GM21825 (cell line): ENCODE measurements at regions not wholly inside any gene's neighbourhood (a gene's known extent, or its start where the extent isn't known, plus 50 kb on each side); places are given as distances from the start of the nearest gene placed in this dataset.
"Not testable (repeated sequence)": the region's sequence is repeated elsewhere in the genome, so short reads cannot be mapped to it uniquely, and the experiment has no call there.

Experiments
- ATAC-seq: cut with Tn5 transposase; IDR thresholded peaks from one replicate; pipeline ENCODE4 v1.9.1; 2021; ENCODE audit warnings: mild to moderate bottlenecking, moderate library complexity; ENCODE audit not compliant: unreplicated experiment

DNA sequence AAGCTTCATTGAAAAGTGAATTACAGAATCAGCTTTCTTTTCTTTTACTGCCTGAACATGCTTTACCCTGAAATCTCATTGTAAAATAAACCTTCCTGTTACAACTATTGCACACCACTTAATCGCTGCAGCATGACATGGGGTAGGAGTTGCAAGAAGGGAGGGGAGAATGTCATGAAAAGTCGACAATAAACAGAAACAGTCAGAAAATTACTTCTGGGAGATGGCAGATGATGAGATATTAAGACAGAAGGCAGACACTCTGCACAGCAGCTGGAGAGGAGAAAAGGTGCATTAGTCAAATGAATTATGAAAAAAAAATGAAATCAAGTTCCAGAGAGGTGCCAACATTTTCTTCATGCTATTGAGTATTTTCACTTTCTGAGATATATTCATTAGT is 287.7 kb downstream of the PCDH7 start:
- ATAC-seq: no peak

DNA sequence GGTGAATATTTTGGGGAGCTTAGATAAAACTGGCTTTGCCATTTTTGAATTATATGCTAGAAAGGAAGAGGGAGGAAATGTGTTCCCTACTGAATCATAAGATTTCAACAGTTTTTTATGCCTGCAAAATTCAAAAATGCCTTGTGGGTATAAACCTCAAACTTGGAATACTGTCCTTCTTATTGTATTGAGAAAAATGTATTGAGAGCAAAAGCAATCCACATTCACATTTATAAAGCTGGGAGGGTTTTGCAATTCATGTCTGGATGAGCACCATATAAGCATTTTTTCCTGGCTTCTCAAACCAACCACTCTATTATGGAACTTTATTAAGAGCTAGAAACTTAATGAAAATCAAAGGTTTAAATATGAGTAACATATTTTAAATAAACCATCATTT is 289.8 kb downstream of the PCDH7 start:
- no peak for ATAC-seq

DNA sequence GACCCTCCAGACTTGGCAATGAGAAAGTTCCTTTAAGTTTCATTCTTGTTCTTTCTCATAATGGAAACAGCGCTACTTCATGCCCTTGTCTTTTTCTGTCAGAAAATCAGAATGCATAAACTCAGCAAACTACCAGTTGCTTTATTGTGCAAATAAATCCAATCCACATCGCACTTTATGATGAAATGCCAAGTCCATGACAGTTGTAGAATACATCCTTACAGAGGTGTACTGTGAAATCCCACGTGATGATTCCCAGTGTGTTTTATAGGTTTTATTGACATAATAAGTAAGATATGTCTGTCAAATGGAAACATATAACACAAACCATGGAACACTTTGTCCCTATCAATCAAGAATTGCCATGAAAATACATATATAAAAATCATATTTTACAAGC is 295.0 kb downstream of the PCDH7 start:
- no peak for ATAC-seq

DNA sequence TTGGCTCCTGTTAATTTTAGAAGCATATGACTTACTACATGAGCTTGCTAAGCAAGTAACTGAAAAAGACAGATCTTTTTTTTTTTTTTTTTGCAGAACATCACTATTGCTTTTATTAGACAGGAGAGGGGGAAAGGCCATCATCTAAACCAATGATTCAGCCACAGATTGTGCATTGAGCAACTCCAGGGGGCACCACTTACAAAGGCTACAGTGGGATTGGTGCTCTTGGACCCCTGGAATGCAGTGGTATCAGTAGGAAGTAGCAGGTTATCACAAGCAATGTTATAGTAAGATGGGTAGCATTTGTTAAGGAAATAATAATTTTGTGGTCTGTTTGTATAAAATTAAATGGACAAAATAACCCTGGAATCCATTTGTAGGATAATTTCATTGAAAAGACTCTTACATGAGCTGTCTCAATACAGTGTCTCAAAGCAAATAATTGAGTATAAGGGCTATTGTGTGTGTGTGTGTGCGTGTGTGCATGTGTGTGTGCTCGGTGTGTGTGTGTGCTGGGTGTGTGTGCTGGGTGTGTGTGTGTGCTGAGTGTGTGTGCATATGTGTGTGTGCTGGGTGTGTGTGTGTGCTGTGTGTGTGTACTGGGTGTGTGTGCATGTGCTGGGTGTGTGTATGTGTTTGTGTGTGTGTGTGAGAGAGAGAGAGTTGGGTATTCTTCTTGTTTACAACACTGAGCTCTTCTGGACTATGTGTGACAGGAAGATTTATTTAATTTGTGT is 296.3 kb downstream of the PCDH7 start:
- ATAC-seq: no peak

DNA sequence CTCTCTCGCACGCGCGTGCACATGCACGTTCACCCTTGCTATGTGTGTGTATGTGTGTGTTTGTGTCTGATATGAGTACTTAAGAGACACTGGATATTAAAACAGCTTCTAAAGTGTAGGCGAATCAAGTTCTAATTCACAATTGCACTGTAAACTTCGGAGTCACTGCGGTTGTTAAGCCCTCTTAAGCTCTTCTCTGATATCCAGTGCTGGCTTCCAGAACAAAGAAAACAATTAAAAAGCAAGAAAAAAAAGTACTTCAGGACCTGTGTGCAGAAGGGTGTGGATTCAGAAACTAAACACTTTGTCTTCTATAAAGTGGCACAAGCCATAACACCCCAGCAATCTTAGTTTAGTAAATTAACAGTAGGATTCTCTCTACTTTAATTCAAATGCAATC is 300.2 kb downstream of the PCDH7 start:
- no peak for ATAC-seq

DNA sequence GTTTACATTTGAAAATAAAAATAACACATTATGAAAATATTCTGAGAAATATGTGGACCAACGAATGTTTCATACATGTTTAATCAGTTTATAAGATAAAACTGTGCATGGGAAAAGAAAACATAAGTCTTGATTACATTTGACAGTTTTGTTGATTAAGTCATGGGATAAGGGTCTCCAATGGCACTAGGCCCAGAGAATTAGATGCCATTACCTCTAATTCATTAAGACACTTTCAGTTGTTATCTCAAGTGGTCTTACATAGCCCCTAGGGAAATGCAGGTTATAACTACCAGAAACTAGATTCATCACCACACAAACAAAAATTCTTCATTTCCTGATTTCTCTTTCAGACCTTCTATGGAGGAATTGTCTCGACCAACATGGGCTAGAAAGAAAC is 300.8 kb downstream of the PCDH7 start:
- ATAC-seq: no peak

DNA sequence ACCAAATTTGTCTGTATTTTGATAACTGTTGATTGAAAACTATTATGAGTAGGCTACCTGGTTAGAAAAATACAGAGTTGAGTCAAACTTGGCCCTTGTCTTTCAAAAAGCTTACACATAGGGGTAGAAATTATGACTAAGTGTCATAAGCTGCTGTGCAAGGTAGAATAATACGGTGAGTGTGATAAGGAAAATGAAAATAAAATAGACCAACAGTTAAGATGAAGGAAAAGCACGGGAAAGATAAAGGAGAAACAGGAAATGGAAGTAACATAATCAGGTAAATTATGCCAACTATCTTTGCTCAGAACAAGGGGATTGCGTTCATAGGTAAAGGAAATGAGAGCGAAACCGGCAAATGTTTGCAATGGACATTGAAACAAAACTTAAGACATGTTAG is 302.5 kb downstream of the PCDH7 start:
- no peak for ATAC-seq

DNA sequence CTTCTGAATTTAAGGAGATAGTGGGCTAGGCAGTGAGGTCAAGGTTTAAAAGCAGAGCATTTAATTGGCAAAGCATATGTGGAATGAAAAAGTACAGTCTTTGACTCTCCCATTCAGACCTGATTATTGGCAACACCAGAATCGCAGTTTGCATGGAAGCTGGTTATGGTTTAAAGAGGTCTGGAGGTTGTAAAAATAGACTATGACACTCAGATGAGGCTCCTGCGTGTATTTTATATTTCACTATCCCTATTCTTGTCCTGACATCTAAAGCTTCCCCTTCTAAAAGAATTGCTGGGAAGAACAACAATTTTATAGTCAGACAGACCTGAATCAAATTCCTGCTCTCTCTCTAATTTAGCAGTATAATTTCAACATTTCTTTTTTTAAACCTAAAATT is 302.9 kb downstream of the PCDH7 start:
- no peak for ATAC-seq

DNA sequence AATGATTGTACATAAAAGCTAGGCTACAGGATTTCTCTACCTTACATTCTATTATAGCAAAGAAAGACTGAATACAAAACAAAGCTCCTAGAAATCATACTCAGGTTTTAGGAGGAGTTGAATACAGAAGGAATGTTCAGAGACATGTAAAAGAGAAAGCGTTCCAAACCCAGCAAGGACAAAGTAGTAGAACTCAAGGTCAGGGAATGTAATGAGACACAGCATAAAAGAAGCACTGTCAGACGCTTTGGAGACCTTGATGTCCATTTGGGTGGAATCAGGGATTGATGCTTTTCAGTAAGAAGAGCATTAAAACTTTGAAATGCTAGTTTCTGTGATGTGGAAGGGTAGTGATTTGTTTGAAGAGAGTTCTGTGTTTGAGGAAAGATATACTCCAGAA is 303.6 kb downstream of the PCDH7 start:
- ATAC-seq: no peak

DNA sequence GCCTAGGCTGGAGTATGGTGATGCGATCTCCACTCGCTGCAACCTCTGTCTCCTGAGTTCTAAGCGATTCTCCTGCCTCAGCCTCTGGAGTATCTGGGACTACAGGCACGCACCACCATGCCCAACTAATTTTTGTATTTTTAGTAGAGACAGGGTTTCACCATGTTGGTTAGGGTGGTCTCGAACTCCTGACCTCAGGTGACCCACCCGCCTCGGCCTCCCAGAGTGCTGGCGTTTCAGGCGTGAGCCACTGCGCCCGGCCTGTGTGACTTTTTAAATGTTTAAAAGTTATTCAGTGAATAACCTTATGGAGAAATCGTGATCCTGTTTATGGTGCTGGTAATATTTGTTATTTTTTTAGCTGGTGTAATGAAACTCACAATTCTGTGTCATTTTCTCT is 304.6 kb downstream of the PCDH7 start:
- not testable (repeated sequence) for ATAC-seq

DNA sequence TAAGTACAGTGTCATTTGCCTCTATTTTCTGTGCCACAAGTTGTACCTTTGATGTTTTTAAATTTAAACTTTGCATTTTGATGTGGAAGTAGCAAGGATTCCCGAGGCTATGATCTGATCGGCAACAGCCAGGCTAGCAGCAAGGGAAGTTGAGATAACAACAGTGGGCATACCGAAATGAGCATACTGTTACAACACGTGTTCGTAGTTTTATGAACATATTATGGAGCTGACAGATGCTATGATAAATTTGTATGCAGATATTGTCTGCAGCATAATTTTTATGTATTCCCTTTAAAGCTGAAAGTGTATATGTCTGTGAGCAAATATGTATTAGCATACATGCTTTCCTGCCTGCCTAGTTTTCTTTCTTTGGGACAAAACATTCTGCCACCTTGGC is 306.1 kb downstream of the PCDH7 start:
- ATAC-seq: no peak

DNA sequence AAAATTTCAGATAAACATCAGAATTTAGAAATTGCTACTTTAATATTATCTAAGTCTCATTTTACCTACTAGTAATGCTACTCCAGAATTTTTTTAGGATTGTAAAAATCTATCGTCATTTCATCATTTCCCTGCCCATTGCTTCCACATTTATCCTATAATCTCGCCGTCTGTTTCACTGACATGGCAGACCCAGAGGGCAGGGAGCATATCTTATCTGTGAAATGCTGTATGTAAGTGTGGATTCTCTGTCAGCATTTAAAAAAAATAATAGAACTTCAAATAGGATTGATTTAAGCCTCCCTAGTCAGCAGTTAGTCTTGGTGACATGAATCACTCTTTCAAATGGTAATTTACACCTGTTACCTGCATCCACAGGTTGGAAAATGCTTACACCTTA is 314.4 kb downstream of the PCDH7 start:
- no peak for ATAC-seq

DNA sequence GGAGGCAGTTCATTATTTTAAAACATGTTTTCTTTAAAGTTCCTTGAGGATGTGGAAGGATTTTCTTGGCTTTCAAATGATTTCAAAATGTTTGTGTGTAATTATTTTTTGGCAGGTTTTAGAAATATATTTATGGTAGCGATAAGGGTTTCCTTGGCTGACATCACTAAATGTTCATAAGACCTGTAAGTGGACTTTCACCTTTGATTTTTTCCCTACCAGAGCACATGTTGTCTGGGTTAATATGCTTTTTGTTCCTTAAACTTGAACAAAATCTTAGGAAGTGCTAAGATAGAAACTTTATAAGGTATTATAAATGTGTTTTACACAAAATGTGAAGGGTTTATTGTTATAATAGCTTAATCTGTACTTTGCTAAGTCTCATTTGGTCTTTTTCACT is 315.6 kb downstream of the PCDH7 start:
- no peak for ATAC-seq

DNA sequence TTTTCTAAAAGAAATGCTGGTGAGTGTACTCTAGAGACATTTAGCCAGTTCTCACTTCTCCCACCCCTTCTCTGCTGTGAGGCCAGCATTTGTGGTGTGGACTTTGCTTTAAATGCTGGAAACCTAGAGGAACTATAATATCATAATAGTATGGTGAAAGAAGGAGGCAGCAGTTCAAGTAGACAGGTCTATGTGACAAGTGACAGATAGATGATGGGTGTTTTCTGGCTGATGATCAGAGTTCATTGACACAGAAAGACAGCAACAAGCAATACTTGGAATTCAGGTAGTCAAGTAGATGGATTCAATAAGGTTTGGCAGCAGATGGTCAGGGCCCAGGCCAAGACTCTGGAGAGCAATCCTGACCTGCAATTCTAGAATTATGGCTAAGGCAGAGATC is 317.5 kb downstream of the PCDH7 start:
- no peak for ATAC-seq

DNA sequence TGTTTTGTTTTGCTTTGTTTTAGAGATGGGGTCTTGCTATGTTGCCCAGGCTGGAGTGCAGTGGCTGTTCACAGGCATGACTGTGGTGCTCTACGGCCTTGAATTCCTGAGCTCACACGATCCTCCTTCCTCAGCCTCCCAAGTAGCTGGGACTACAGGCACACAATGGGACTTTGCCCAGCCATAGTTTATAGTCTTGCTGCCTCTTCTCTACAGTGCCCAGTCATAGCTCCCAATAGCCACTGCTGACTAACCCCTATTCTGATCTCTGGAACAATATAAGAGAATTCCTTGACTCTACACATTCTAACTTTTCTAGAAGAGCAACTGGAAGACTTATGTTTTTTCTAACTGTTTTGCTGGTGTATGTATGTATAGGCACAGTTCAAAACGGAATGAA is 319.2 kb downstream of the PCDH7 start:
- no peak for ATAC-seq

DNA sequence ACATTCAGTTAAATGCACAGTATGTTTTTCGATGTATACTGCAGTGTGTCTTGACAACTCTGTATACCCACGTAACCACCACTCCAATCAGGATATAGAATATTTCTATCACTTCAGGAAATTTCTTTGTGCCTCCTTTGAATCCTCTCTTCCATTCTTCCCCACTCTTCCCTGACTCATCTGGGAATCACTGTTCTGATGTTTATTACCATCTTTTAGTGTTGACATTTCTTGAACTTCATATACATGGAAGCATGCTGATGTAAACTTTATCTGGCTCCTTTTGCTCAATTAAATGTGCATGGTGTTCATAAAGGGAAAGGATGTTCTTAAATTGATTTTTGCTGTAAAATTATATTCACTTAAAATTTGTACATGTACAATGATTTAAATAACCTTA is 319.9 kb downstream of the PCDH7 start:
- ATAC-seq: no peak

DNA sequence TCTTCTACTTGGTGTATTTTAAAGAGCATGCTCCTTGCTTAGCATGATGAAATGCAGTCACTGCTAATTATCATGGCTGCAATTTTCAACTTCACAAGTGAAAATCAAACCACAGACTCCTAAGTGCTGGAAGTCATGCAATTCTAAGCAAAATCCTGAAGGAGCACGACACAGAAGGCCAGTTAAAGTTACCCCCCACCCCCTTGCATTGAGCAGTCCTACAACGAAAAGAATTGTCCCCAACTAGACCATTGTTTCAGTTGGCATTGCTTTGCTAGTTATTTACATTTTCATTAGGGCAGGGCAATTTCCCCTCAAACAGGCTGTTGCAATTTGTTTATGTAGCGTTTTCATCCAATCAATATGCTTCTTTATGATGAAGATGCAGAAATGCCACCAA is 321.2 kb downstream of the PCDH7 start:
- no peak for ATAC-seq

DNA sequence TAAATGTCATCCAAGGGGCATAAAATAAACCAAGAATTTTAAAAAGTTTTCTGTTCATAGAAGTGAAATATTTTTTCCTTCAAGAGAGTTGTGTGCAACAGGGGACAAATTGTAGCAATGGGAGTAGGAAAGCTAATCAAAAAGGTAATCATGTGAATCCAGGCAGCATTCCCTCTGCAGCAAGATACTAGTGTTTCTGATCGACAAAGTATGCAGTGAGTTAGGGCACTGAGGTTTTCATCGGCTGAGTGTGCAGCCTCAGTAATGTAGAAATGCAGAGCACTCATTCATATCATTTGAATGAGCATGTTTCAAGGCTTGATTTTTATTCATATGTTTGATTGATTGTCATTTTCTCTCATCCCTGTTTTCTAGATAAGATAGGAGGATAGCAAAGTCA is 321.7 kb downstream of the PCDH7 start:
- ATAC-seq: no peak

DNA sequence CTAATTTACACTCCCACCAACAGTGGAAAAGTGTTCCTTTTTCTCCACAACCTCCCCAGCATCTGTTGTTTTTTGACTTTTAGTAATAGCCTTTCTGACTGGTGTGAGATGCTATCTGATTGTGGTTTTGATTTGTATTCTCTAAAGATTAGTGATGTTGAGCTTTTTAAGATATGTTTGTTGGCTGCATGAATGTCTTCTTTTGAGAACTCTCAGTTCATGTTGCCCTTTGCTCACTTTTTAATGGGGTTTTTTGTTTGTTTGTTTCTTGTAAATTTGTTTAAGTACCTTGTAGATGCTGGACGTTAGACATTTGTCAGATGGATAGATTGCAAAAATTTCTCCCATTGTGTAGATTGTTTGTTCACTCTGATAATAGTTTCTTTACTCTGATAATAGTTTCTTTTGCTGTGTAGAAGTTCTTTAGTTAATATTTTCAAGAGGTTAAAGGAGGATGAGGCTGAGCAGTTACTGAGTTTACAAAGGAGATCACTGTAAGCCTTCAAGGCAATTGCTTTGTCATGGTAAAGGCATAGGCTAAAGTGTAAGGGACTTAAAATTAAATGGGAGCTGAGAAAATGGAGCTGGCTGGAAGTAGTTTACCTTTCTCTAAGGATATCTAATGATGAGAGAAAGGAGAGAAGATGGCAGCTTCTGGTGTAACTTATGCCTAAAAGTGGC is 323.4 kb downstream of the PCDH7 start:
- no peak for ATAC-seq

DNA sequence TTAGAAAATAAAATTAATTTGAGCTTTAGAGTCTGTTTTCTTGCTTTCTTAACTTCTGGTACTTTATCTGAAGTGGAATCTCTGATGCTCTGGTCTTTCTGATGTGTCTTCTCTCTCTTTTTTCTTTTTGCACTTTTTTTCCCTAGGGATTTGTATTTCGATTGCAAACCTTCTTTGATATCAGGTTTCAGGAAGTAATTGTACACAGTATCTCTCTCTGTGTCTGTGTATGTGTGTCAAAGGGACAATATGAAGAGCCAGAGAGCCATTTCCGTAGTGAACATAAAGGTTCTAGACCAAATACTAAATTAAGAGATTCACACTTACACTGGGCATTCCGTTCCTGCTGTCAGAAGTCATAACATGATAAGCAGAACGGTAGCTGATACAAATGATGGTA is 325.0 kb downstream of the PCDH7 start:
- no peak for ATAC-seq

DNA sequence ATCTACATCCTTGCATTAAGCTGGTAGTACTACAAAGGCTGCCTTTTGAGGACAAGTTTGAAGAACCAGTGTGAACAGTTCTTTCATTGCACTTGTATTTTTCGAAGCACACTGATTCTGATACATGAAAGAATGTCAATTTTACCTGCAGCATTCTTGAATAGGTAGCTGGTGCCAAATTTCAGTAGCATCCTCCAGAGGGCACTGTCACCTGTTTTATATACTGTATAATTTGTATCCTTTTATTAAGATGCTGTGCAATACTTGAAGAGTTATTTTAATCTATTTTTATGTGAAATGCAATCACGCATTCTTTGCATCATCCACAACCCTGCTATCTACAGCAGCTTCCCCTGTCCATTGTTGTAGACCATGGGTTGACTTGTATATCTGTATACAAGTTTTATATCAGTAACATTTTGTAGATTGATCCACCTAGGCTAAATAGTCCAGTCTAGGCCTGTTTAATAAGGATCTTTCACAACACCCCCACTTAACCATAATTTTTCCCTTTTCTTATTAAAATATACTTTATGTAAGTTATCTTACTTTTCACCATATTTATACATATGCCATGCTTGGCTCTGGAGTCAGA is 325.7 kb downstream of the PCDH7 start:
- no peak for ATAC-seq

DNA sequence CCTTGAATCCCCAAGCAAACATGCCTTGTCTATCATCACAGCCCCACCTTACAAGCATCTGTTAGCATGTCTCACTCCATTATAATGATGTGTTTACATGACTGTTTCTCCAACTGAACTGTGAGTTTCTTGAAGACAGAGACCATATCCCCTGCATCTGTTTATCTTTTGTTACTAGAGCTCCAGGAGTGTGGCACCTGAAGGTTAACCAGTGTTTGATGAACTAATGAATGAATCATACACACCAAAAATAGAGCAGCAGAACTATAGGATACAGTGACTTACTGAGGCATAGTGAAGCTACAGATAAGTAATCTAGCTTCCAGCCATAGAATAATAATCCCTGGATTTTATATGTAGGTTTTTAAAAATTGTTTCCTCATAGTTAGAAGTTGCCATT is 331.0 kb downstream of the PCDH7 start:
- no peak for ATAC-seq
